ENCODE measurements at regions not wholly inside any gene's neighbourhood (a gene's known extent, or its start where the extent isn't known, plus 50 kb on each side); places are given as distances from the start of the nearest gene placed in this dataset.

- Histone ChIP-seq H3K4me3 (ENCODE audit: low read depth in 1 of 2, low read length in 2 of 2) (no peak overlapping the region), H3K9ac (ENCODE audit: low read depth in 1 of 2, low read length in 2 of 2) (no peak overlapping the region), H3K9me3 (ENCODE audit: control insufficient read depth in 1 of 2, low read length in 2 of 2) (no peaks in the 10 kb centered on the region), H3K4me1 (ENCODE audit: control insufficient read depth in 1 of 2, insufficient read depth in 2 of 2, low read length in 2 of 2) (peaks cover 0 to 6% of the 10 kb centered on the region in 2 donors), H3K36me3 (ENCODE audit: control insufficient read depth in 1 of 2, insufficient read depth in 2 of 2, low read length in 2 of 2) (no peaks in the 10 kb centered on the region), H3K27me3 (ENCODE audit: control insufficient read depth in 1 of 2, insufficient read depth in 2 of 2, low read length in 2 of 2) (peaks cover 0 to 3% of the 10 kb centered on the region in 2 donors), H3K27ac (ENCODE audit: low read depth, low read length) (no peak overlapping the region)
Measured at GRCh38 chr5:72628771-72629371, 121.7 kb upstream of the ZNF366 start.

GRCh38 chr5:72625332-72625731, 118.1 kb upstream of the ZNF366 start:
- Histone ChIP-seq H3K27me3 (ENCODE audit: control insufficient read depth in 1 of 2, insufficient read depth in 2 of 2, low read length in 2 of 2) (peaks cover 0 to 6% of the 10 kb centered on the region in 2 donors), H3K9ac (ENCODE audit: low read depth in 1 of 2, low read length in 2 of 2) (no peak overlapping the region), H3K4me3 (ENCODE audit: low read depth in 1 of 2, low read length in 2 of 2) (no peak overlapping the region), H3K27ac (ENCODE audit: low read depth, low read length) (no peak overlapping the region), H3K36me3 (ENCODE audit: control insufficient read depth in 1 of 2, insufficient read depth in 2 of 2, low read length in 2 of 2) (no peaks in the 10 kb centered on the region), H3K9me3 (ENCODE audit: control insufficient read depth in 1 of 2, low read length in 2 of 2) (no peaks in the 10 kb centered on the region), H3K4me1 (ENCODE audit: control insufficient read depth in 1 of 2, insufficient read depth in 2 of 2, low read length in 2 of 2) (peaks cover 0 to 6% of the 10 kb centered on the region in 2 donors)

DNA sequence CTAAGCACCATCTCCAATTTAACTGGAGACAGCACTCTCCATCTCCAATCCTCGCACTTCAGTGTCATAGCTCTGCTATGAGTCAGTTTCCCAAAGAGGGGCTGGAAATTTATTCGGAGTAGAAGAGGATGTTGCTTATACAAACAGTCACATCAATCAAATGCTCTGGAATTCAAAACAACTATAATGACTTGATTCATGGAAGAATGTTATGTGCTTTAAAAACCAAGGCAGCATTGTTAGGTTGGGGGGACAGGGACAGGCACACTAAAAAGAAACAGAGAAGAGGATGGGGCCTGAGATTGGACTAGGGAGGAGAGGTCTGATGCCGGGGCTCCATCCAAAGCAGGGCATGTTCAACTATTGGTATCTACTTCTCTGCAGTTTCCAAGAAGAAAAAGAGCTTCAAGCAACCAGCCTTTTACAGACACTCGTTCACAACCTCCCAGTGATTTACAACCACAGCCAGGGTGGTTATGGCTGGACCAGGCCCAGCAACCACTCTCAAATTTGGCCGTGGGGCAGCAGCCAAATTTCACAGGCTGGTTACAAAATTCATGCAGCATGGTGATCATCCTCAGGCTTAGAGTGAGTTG, 117.5 kb upstream of the ZNF366 start:
- Histone ChIP-seq H3K9ac (ENCODE audit: low read depth in 1 of 2, low read length in 2 of 2) (no peak overlapping the region), H3K36me3 (ENCODE audit: control insufficient read depth in 1 of 2, insufficient read depth in 2 of 2, low read length in 2 of 2) (no peaks in the 10 kb centered on the region), H3K9me3 (ENCODE audit: control insufficient read depth in 1 of 2, low read length in 2 of 2) (no peaks in the 10 kb centered on the region), H3K27me3 (ENCODE audit: control insufficient read depth in 1 of 2, insufficient read depth in 2 of 2, low read length in 2 of 2) (peaks cover 0 to 6% of the 10 kb centered on the region in 2 donors), H3K4me3 (ENCODE audit: low read depth in 1 of 2, low read length in 2 of 2) (no peak overlapping the region), H3K4me1 (ENCODE audit: control insufficient read depth in 1 of 2, insufficient read depth in 2 of 2, low read length in 2 of 2) (peaks cover 0 to 6% of the 10 kb centered on the region in 2 donors), H3K27ac (ENCODE audit: low read depth, low read length) (no peak overlapping the region)

DNA sequence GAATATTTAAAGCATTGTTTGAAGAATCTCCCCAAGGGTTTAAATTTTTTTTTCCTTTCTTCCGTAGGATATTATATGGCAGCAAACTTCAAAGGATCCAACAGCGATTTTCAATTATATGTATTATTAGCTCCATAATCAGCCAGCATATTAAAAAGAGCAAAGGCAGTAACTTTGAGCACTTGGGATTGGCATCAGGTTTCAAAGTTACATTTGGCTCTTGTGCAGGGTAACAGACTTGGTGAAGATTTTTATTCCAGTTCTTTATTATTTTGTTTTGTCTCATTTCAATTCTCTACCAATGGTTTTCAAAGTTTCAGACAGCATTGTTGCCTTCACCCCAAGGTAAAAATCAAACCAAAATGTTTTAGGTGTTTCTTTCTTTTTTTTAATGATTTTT, 116.7 kb upstream of the ZNF366 start:
- no peaks in the 10 kb centered on the region for H3K36me3 ChIP-seq (ENCODE audit: control insufficient read depth in 1 of 2, insufficient read depth in 2 of 2, low read length in 2 of 2)
- peaks cover 0 to 2% of the 10 kb centered on the region in 2 donors for H3K4me1 ChIP-seq (ENCODE audit: control insufficient read depth in 1 of 2, insufficient read depth in 2 of 2, low read length in 2 of 2)
- H3K9me3 ChIP-seq (ENCODE audit: control insufficient read depth in 1 of 2, low read length in 2 of 2), result no peaks in the 10 kb centered on the region
- H3K4me3 ChIP-seq (ENCODE audit: low read depth in 1 of 2, low read length in 2 of 2), result no peak overlapping the region
- H3K9ac ChIP-seq (ENCODE audit: low read depth in 1 of 2, low read length in 2 of 2), result no peak overlapping the region
- peaks cover 0 to 6% of the 10 kb centered on the region in 2 donors for H3K27me3 ChIP-seq (ENCODE audit: control insufficient read depth in 1 of 2, insufficient read depth in 2 of 2, low read length in 2 of 2)
- no peak overlapping the region for H3K27ac ChIP-seq (ENCODE audit: low read depth, low read length)

DNA sequence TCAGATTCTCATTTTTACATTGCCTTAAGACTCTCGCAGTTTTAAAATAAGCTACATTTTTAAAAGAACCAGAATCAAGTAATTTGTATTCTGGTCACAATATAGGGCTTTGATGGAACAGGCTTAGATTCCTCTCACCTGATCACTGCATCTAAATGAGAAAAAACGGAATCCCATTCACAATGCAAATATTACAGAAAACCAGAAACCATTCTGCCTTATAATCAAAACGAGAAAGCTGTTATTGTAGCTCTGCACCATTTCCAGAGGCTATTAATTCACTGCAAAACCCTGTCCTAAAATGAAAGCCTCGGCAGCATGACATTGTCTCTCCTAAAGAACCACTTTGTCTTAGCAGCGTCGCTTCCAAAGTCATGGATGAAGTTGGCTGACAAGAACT, 116.1 kb upstream of the ZNF366 start:
- Histone ChIP-seq H3K27ac (ENCODE audit: low read depth, low read length) (no peak overlapping the region), H3K27me3 (ENCODE audit: control insufficient read depth in 1 of 2, insufficient read depth in 2 of 2, low read length in 2 of 2) (peaks cover 0 to 6% of the 10 kb centered on the region in 2 donors), H3K9me3 (ENCODE audit: control insufficient read depth in 1 of 2, low read length in 2 of 2) (no peaks in the 10 kb centered on the region), H3K4me1 (ENCODE audit: control insufficient read depth in 1 of 2, insufficient read depth in 2 of 2, low read length in 2 of 2) (no peaks in the 10 kb centered on the region), H3K36me3 (ENCODE audit: control insufficient read depth in 1 of 2, insufficient read depth in 2 of 2, low read length in 2 of 2) (no peaks in the 10 kb centered on the region), H3K4me3 (ENCODE audit: low read depth in 1 of 2, low read length in 2 of 2) (no peak overlapping the region), H3K9ac (ENCODE audit: low read depth in 1 of 2, low read length in 2 of 2) (no peak overlapping the region)

DNA sequence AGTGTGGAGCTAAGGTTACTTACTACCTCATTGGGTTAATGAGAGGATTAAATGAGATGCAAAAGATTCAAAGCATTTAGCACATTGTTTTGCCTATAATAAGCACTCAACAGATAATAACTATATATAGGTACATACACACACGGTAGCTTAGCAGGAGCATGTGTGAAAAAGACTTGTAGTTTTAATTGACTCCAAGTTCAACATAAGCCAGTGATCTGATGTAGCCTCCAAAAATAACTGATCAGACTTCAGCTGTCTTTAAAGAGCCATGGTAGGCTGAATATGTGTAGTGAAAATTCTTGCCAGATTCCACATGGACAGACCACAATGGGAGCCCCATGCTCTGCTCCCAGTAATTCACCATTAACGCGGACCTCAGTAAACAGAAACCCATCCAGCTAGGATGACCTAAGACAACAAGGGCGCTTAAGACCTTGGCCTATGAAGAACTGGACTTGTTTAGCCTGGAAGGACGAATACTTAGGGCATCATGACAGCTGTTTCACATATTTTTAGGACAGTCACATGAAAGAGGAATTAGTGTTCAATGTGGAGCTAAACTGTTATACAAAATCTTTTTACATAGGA, 115.1 kb upstream of the ZNF366 start:
- Histone ChIP-seq H3K36me3 (ENCODE audit: control insufficient read depth in 1 of 2, insufficient read depth in 2 of 2, low read length in 2 of 2) (no peaks in the 10 kb centered on the region), H3K27ac (ENCODE audit: low read depth, low read length) (no peak overlapping the region), H3K27me3 (ENCODE audit: control insufficient read depth in 1 of 2, insufficient read depth in 2 of 2, low read length in 2 of 2) (peaks cover 0 to 6% of the 10 kb centered on the region in 2 donors), H3K9ac (ENCODE audit: low read depth in 1 of 2, low read length in 2 of 2) (no peak overlapping the region), H3K9me3 (ENCODE audit: control insufficient read depth in 1 of 2, low read length in 2 of 2) (no peaks in the 10 kb centered on the region), H3K4me1 (ENCODE audit: control insufficient read depth in 1 of 2, insufficient read depth in 2 of 2, low read length in 2 of 2) (no peaks in the 10 kb centered on the region), H3K4me3 (ENCODE audit: low read depth in 1 of 2, low read length in 2 of 2) (no peak overlapping the region)

DNA sequence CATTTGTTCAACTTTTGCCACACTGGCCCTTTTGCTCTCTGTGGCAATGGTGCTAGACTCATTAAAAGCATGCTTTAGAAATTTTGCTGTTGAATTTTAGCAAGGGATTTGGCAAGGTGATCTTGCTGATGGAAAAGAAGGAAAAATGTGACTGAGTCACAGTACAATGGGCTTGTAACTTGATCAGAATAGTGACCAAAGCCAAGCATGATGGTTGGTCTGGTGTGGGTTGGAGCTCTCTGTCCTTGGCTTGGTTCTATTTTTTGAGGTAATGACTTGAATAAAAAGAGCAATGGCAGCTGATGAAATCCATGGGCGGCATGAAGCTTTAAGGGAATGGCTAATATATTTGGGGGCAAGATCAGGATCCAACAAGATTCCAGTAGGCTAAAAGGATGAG, 114.4 kb upstream of the ZNF366 start:
- H3K4me1 ChIP-seq (ENCODE audit: control insufficient read depth in 1 of 2, insufficient read depth in 2 of 2, low read length in 2 of 2), result no peaks in the 10 kb centered on the region
- H3K27me3 ChIP-seq (ENCODE audit: control insufficient read depth in 1 of 2, insufficient read depth in 2 of 2, low read length in 2 of 2), result peaks cover 0 to 6% of the 10 kb centered on the region in 2 donors
- H3K4me3 ChIP-seq (ENCODE audit: low read depth in 1 of 2, low read length in 2 of 2), result no peak overlapping the region
- no peak overlapping the region for H3K9ac ChIP-seq (ENCODE audit: low read depth in 1 of 2, low read length in 2 of 2)
- no peaks in the 10 kb centered on the region for H3K9me3 ChIP-seq (ENCODE audit: control insufficient read depth in 1 of 2, low read length in 2 of 2)
- H3K27ac ChIP-seq (ENCODE audit: low read depth, low read length), result no peak overlapping the region
- no peaks in the 10 kb centered on the region for H3K36me3 ChIP-seq (ENCODE audit: control insufficient read depth in 1 of 2, insufficient read depth in 2 of 2, low read length in 2 of 2)

DNA sequence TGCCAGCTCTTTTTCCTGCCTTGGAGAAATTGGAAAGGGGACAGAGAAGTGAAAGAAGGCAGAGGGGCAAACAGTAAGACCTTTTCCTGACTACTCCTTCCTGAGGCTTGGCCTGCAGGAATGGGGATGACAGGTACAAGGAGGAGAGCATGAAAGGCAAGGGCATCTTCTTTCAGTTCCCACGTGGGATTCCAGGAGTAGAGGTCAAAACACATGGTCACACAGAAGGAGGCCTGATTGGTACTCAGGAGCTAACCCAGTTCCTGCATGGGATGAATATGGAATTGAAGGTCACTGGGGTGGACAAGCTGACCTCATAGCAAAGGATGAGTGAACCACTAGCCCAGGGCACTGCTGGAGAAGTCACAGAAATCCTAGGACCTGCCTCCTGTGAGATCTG, 112.5 kb upstream of the ZNF366 start:
- Histone ChIP-seq H3K36me3 (ENCODE audit: control insufficient read depth in 1 of 2, insufficient read depth in 2 of 2, low read length in 2 of 2) (no peaks in the 10 kb centered on the region), H3K4me1 (ENCODE audit: control insufficient read depth in 1 of 2, insufficient read depth in 2 of 2, low read length in 2 of 2) (no peaks in the 10 kb centered on the region), H3K9ac (ENCODE audit: low read depth in 1 of 2, low read length in 2 of 2) (no peak overlapping the region), H3K9me3 (ENCODE audit: control insufficient read depth in 1 of 2, low read length in 2 of 2) (no peaks in the 10 kb centered on the region), H3K27ac (ENCODE audit: low read depth, low read length) (no peak overlapping the region), H3K4me3 (ENCODE audit: low read depth in 1 of 2, low read length in 2 of 2) (no peak overlapping the region), H3K27me3 (ENCODE audit: control insufficient read depth in 1 of 2, insufficient read depth in 2 of 2, low read length in 2 of 2) (peaks cover 0 to 6% of the 10 kb centered on the region in 2 donors)

DNA sequence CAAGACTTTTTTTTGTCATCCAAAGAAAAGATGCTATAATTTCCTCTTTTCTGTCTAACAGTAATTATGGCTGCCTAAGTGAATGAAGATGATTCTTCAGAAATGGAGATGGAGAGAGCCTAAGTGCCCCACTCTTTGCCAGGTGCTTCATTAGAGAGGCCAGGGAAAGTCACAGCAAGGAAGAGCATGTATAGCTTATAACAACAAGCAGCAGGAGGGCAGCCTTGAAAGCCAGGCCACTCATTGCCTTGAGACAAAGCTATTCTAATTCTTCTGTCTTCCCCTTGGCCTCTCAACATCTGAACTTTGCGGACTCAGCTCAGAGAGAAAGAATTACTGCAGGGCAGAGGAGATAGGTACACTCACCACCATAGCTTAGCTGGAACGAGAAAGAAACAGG, 112.0 kb upstream of the ZNF366 start:
- Histone ChIP-seq H3K4me1 (ENCODE audit: control insufficient read depth in 1 of 2, insufficient read depth in 2 of 2, low read length in 2 of 2) (no peaks in the 10 kb centered on the region), H3K27me3 (ENCODE audit: control insufficient read depth in 1 of 2, insufficient read depth in 2 of 2, low read length in 2 of 2) (peaks cover 0 to 6% of the 10 kb centered on the region in 2 donors), H3K9me3 (ENCODE audit: control insufficient read depth in 1 of 2, low read length in 2 of 2) (no peaks in the 10 kb centered on the region), H3K27ac (ENCODE audit: low read depth, low read length) (no peak overlapping the region), H3K4me3 (ENCODE audit: low read depth in 1 of 2, low read length in 2 of 2) (no peak overlapping the region), H3K36me3 (ENCODE audit: control insufficient read depth in 1 of 2, insufficient read depth in 2 of 2, low read length in 2 of 2) (no peaks in the 10 kb centered on the region), H3K9ac (ENCODE audit: low read depth in 1 of 2, low read length in 2 of 2) (no peak overlapping the region)

DNA sequence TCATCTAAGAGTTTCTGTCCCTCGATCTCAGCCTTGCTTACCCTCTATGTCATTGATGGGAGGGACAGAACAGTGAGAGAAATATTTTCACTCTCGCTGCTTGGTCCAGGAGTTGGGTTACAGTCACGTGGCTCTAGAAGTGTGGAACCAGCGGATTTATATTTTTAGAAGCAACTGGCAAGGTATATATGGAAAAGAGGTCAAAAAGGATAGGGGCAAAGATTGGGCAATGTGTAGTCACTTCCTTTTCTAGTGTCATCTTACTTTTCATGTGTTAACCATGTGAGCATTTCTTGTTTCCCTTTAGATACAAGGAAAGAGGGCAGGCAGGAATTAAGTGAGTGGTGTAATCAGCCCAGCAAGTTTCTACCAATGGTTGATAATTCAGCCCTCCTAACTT, 111.5 kb upstream of the ZNF366 start:
- peaks cover 0 to 6% of the 10 kb centered on the region in 2 donors for H3K27me3 ChIP-seq (ENCODE audit: control insufficient read depth in 1 of 2, insufficient read depth in 2 of 2, low read length in 2 of 2)
- no peak overlapping the region for H3K27ac ChIP-seq (ENCODE audit: low read depth, low read length)
- no peaks in the 10 kb centered on the region for H3K9me3 ChIP-seq (ENCODE audit: control insufficient read depth in 1 of 2, low read length in 2 of 2)
- no peaks in the 10 kb centered on the region for H3K36me3 ChIP-seq (ENCODE audit: control insufficient read depth in 1 of 2, insufficient read depth in 2 of 2, low read length in 2 of 2)
- no peaks in the 10 kb centered on the region for H3K4me1 ChIP-seq (ENCODE audit: control insufficient read depth in 1 of 2, insufficient read depth in 2 of 2, low read length in 2 of 2)
- H3K4me3 ChIP-seq (ENCODE audit: low read depth in 1 of 2, low read length in 2 of 2), result no peak overlapping the region
- H3K9ac ChIP-seq (ENCODE audit: low read depth in 1 of 2, low read length in 2 of 2), result no peak overlapping the region

Data from duodenal mucosa (tissue), 2 donors.